Natural killer cell treated with Interleukin-12 subunit alpha and Interleukin-12 subunit beta and Interleukin-15 and Interleukin-18, amount 100 ng/mL, for 72 hours (primary cell): ENCODE measurements at regions not wholly inside any gene's neighbourhood (a gene's known extent, or its start where the extent isn't known, plus 50 kb on each side); places are given as distances from the start of the nearest gene placed in this dataset.
"Not testable (repeated sequence)": the region's sequence is repeated elsewhere in the genome, so short reads cannot be mapped to it uniquely, and the experiment has no call there.

Experiments
- ATAC-seq, 2 donors: fragments of 150-1000 bp; cut with Tn5 transposase in 1 of 2; sonication (Bioruptor Pico), chemical (Tn5 transposase) in 1 of 2; 2 replicates each; pipeline ENCODE4 v1.10.0; 2021
- DNase-seq: peaks from one replicate; pipeline ENCODE4 v3.0.0; 2022; ENCODE audit warnings: low spot score
- H3K27ac Mint-ChIP-seq, 2 donors: 1 replicate in 1 of 2; 2 replicates in 1 of 2; pipeline ENCODE4 v1.8.0; 2022; ENCODE audit warnings: mixed read lengths in 2 of 2, mild to moderate bottlenecking in 1 of 2, moderate library complexity in 1 of 2
- H3K27me3 Mint-ChIP-seq, 2 donors: 1 replicate in 1 of 2; 2 replicates in 1 of 2; pipeline ENCODE4 v1.8.0; 2022; ENCODE audit warnings: mixed read lengths in 2 of 2
- H3K36me3 Mint-ChIP-seq: one replicate; pipeline ENCODE4 v1.8.0; 2022; ENCODE audit warnings: mixed read lengths
- H3K4me1 Mint-ChIP-seq, 2 donors: 1 replicate in 1 of 2; 2 replicates in 1 of 2; pipeline ENCODE4 v1.8.0; 2022; ENCODE audit warnings: low read depth in 2 of 2, mixed read lengths in 2 of 2, mild to moderate bottlenecking in 1 of 2
- H3K4me3 Mint-ChIP-seq: one replicate; pipeline ENCODE4 v1.8.0; 2022; ENCODE audit warnings: mixed read lengths
- H3K9me3 Mint-ChIP-seq: 2 replicates; pipeline ENCODE4 v1.8.0; 2022; ENCODE audit warnings: mixed read lengths

DNA sequence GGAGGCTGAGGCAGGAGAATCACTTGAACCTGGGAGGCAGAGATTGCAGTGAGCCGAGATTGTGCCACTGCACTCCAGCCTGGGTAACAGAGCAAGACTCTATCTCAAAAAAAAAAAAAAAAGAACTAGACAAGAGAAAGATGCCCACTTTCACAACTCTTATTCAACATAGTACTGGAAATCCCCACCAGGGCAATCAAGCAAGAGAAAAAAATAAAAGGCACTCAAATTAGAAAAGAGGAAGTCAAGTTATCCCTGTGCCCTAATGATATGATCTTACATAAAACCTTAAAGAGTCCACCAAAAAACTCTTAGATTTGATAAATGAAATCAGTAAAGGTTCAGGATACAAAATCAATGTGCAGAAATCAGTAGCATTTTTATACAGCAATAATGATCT is 528.7 kb upstream of the NR5A2 start:
- not testable (repeated sequence) for H3K4me1 Mint-ChIP-seq, DNase-seq, H3K27ac Mint-ChIP-seq, ATAC-seq, H3K4me3 Mint-ChIP-seq
- Mint-ChIP-seq H3K9me3 (peaks cover 10% of the 10 kb centered on the region), H3K27me3 (peaks cover 19 to 22% of the 10 kb centered on the region in 2 donors), H3K36me3 (peaks cover 15% of the 10 kb centered on the region)

DNA sequence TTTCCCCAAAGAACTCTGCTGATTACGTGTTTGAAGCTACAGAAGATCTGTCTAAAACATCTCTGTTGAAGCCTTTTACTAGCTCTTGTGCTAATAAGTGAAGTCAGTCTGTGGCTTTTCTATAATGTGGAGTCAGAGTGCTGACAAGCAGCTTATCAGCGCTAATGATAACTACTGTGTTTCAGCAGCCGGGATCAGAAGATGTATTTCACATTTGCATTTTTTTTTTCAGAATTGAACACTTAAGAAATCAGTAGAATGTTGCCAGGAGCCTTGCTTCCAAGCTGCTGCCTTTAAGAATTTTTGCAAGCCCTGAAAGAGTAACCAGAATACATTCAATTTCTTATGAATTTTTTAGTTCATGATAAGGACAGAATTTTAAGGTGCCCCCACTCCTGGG is 519.4 kb upstream of the NR5A2 start:
- Mint-ChIP-seq H3K27ac (no peak overlapping the region), H3K9me3 (no peaks in the 10 kb centered on the region), H3K27me3 (peaks cover 6 to 7% of the 10 kb centered on the region in 2 donors), H3K4me1 (peaks cover 3 to 7% of the 10 kb centered on the region in 2 donors), H3K36me3 (no peaks in the 10 kb centered on the region), H3K4me3 (no peak overlapping the region)
- DNase-seq (no peak), ATAC-seq (no peak)

DNA sequence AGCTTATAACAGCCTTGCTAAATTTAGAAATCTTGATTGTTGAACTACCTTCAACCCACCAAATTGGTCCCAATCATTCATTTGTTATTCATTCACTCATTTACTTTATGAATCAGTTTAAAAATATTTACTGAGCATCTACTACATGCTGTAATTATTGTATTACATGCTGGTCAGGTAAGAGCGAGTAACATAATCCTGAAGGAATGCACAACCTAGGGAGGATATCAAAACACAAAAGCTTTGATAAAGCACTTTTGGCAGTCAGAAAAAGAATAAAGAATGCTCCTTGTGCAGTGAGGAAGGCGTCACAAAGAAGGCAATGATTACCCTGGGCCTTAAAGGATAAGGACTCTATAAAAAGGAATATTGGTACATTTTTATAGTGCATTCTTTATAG is 518.9 kb upstream of the NR5A2 start:
- H3K4me3 Mint-ChIP-seq, result no peak overlapping the region
- no peak overlapping the region for H3K27ac Mint-ChIP-seq
- no peaks in the 10 kb centered on the region for H3K36me3 Mint-ChIP-seq
- H3K27me3 Mint-ChIP-seq, result peaks cover 0 to 5% of the 10 kb centered on the region in 2 donors
- H3K4me1 Mint-ChIP-seq, result peaks cover 3 to 7% of the 10 kb centered on the region in 2 donors
- DNase-seq (no peak), ATAC-seq (no peak)
- H3K9me3 Mint-ChIP-seq, result no peaks in the 10 kb centered on the region

DNA sequence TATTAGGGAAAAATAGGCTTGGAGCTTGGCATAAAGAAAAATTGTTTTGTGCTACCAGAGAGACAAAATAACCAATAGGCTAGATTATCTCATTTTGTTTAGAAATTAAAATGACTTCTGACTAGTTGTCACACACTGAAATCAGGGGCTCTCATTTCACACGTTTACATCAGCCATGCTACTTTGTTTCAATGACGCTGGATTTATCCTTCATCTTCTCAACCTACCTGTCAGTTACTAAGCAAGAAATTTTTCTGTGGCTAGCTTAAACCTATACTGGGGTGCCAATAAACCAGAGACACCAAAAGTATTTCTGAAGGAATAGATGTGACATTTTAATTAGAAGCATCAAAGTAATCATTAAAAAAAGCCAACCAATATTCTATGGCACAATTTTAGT is 518.1 kb upstream of the NR5A2 start:
- no peak overlapping the region for H3K27ac Mint-ChIP-seq
- H3K36me3 Mint-ChIP-seq, result no peaks in the 10 kb centered on the region
- no peak for ATAC-seq

DNA sequence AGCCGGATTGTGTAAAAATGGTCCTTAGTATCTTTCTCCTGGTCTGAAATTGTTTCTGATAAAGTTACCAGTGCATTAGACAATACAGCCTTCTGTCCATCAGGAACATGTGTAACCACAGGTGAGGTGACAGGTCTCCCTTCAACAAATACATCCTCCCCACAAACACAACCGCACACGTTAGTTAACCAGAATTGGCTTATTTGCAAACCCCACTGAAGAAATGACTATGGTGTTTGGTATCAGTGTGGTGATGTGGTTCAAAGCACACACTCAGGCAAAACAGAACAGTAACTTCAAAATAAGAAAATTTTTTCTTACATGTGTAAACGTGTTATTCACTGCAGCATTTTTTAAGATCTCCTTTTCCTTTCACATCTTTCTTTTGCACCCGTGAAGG is 517.2 kb upstream of the NR5A2 start:
- Mint-ChIP-seq H3K4me1 (peaks cover 3 to 7% of the 10 kb centered on the region in 2 donors), H3K27ac (no peak overlapping the region), H3K36me3 (no peaks in the 10 kb centered on the region), H3K4me3 (no peak overlapping the region), H3K9me3 (no peaks in the 10 kb centered on the region), H3K27me3 (peaks cover 0 to 5% of the 10 kb centered on the region in 2 donors)
- ATAC-seq (peak; percentile 36 to 43), DNase-seq (no peak)

More for the DNA sequence above, 518.1 kb upstream of the NR5A2 start:
- DNase-seq, result no peak
- H3K4me3 Mint-ChIP-seq, result no peak overlapping the region
- H3K27me3 Mint-ChIP-seq, result peaks cover 0 to 5% of the 10 kb centered on the region in 2 donors
- no peaks in the 10 kb centered on the region for H3K9me3 Mint-ChIP-seq
- peaks cover 3 to 7% of the 10 kb centered on the region in 2 donors for H3K4me1 Mint-ChIP-seq

DNA sequence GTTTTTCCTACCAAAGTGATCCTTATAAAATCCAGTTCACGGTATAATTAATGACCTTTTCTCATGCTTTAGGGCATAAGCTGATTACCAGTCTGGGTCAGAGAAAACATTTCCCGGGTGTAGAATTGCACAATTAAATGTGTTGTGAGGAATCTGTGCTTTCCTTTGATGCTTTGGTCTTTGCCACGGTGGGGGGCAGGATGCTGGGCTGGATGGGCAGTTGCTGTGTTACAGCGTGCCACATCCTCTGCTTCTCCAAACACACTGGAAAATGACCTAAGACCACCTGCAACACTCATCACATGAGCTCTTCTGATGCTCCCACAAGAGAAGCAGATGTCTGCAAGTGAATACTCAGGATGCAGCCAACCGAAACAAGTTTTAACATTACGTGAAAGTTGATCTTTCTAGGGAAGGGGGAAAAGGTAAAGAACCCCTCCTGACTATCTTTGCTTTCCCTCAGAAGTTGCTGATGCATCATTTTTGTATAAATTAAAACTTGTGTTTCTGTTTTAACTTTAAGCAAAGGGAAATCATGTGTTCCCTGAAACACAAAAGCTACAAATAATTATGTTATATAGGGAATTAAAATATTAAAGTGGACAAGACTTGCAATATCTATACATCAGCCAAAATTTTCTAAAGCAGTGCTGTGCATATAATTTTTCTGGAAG is 515.3 kb upstream of the NR5A2 start:
- peaks cover 3 to 7% of the 10 kb centered on the region in 2 donors for H3K4me1 Mint-ChIP-seq
- ATAC-seq, result no peak
- H3K4me3 Mint-ChIP-seq, result no peak overlapping the region
- no peak overlapping the region for H3K27ac Mint-ChIP-seq
- no peaks in the 10 kb centered on the region for H3K36me3 Mint-ChIP-seq
- H3K9me3 Mint-ChIP-seq, result no peaks in the 10 kb centered on the region
- peaks cover 0 to 5% of the 10 kb centered on the region in 2 donors for H3K27me3 Mint-ChIP-seq
- no peak for DNase-seq

DNA sequence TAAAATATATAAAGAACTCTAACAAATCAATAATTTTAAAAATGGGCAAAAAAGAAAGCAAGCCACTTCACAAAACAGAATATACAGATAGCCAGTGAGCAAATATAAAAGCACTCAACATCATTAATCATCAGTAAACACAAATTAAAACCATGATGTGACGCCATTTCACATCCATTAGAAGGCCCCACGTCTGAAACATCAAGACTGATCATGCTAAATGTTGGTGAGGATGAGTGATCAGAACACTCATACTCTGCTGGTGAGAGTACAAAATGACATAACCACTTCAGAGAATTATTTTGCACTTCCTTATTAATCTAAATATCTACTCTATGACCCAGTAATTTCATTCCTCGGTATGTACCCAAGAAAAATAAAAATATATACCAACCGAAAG is 512.2 kb upstream of the NR5A2 start:
- no peak overlapping the region for H3K4me3 Mint-ChIP-seq
- ATAC-seq, result no peak
- H3K36me3 Mint-ChIP-seq, result no peaks in the 10 kb centered on the region
- no peaks in the 10 kb centered on the region for H3K9me3 Mint-ChIP-seq
- no peak for DNase-seq
- peaks cover 3 to 5% of the 10 kb centered on the region in 2 donors for H3K4me1 Mint-ChIP-seq
- H3K27ac Mint-ChIP-seq, result no peak overlapping the region
- peaks cover 0 to 5% of the 10 kb centered on the region in 2 donors for H3K27me3 Mint-ChIP-seq

DNA sequence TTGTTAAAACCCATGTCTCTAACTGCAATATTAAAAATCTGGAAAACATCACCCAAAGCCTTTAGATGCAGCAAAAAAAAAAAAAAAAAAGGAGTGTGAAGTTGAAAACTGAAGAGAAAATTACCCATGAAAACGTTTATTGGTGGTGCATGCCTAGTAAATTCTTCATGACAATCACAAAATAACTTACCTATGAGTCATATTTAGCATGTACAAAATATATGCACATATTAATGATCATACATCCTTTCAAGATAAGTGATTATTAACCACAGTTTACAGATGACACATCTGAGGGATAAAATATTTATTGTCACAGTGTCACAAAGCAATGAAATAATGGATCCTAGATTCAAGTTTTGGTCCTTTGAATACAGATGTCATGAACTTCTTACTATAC is 505.2 kb upstream of the NR5A2 start:
- Mint-ChIP-seq H3K4me1 (no peaks in the 10 kb centered on the region), H3K27me3 (peaks cover 5% of the 10 kb centered on the region in 2 donors), H3K9me3 (no peaks in the 10 kb centered on the region), H3K36me3 (no peaks in the 10 kb centered on the region), H3K4me3 (no peak overlapping the region), H3K27ac (no peak overlapping the region)
- ATAC-seq (no peak), DNase-seq (no peak)

DNA sequence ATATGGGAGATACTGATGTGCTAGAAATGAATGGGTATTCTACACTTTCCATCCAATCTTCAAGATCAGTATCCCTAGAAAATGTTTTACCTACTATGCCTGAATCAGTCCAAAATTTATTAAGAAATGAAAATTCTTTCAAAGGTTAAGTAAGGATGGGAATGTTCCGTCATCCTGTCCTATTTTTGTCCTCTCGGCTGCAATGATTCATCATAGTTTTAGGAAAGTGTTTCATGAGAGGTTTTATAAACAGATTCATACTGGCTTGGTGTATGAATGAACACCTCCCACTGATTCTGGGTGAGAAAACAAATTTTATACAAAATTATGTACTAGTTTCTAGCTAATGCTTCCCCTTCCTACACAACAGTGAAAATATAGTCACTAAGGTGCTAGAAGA is 504.6 kb upstream of the NR5A2 start:
- Mint-ChIP-seq H3K36me3 (no peaks in the 10 kb centered on the region), H3K4me3 (no peak overlapping the region), H3K9me3 (no peaks in the 10 kb centered on the region), H3K27ac (no peak overlapping the region), H3K27me3 (peaks cover 5% of the 10 kb centered on the region in 2 donors), H3K4me1 (no peaks in the 10 kb centered on the region)
- no peak for DNase-seq
- no peak for ATAC-seq

DNA sequence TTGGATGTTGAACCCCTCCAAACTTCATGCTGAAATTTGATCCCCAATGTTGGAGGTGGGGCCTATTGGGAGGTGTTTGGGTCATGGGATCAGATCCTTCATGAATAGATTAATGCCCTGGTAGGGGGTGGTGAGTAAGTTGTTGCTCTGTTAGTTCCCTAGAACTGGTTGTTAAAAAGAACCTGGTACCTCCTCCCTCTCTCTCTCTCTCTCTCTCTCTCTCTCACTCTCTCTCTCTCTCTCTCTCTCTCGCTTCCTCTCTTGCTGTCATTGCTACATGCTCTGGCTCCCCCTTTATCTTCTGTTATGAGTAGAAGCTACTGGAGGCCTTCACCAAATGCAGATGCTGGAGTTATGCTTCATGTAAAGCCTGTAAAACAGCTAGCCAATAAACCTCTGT is 498.2 kb upstream of the NR5A2 start:
- peaks cover 2% of the 10 kb centered on the region for H3K9me3 Mint-ChIP-seq
- H3K27ac Mint-ChIP-seq, result no peak overlapping the region
- H3K27me3 Mint-ChIP-seq, result peaks cover 5% of the 10 kb centered on the region in 2 donors
- no peak for DNase-seq
- H3K36me3 Mint-ChIP-seq, result peaks cover 8% of the 10 kb centered on the region
- ATAC-seq, result no peak
- no peak overlapping the region for H3K4me3 Mint-ChIP-seq
- peaks cover 0 to 4% of the 10 kb centered on the region in 2 donors for H3K4me1 Mint-ChIP-seq

DNA sequence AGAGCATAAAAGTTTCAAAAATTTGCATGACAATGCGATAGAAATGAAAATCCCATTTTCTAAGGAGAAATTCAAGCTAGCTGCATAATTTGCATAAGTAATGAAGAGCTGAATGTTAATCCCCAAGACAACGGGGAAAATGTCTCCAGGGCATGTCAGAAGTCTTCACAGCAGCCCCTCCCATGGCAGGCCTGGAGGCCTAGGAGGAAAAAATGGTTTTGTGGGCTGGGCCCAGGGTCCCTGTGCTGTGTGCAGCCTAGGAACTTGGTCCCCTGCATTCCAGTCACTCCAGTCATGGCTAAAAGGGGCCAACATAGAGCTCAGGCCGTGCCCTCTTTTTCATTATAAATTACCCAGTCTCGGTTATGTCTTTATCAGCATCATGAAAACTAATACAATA is 494.1 kb upstream of the NR5A2 start:
- H3K27ac Mint-ChIP-seq, DNase-seq, H3K4me1 Mint-ChIP-seq, ATAC-seq, H3K4me3 Mint-ChIP-seq, H3K9me3 Mint-ChIP-seq: not testable (repeated sequence)
- Mint-ChIP-seq H3K27me3 (peaks cover 0 to 16% of the 10 kb centered on the region in 2 donors), H3K36me3 (peaks cover 26% of the 10 kb centered on the region)

DNA sequence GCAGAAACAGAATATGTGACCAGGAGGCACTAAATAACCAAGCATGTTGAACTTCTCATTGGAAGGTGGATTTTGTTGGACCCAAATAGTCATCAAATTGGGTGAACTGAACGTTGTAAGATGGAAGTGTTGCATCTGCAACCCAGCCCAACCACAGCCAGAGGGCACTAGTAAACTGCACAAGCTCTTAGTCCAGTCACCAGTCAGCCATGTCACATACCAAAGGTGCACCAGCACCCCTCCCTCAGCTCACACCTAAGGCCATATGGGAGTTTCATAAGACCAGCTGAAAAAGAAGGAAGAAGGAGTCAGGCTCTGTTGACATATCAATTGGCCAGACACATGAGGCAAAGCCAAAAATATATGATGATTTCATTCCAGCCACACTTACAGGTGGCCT is 481.7 kb upstream of the NR5A2 start:
- no peak overlapping the region for H3K4me3 Mint-ChIP-seq
- no peak overlapping the region for H3K27ac Mint-ChIP-seq
- no peak for DNase-seq
- peaks cover 2 to 7% of the 10 kb centered on the region in 2 donors for H3K27me3 Mint-ChIP-seq
- H3K9me3 Mint-ChIP-seq, result no peaks in the 10 kb centered on the region
- ATAC-seq, result peak in 1 of 2 donors; percentile 20
- H3K4me1 Mint-ChIP-seq, result peaks cover 0 to 2% of the 10 kb centered on the region in 2 donors
- H3K36me3 Mint-ChIP-seq, result no peaks in the 10 kb centered on the region

DNA sequence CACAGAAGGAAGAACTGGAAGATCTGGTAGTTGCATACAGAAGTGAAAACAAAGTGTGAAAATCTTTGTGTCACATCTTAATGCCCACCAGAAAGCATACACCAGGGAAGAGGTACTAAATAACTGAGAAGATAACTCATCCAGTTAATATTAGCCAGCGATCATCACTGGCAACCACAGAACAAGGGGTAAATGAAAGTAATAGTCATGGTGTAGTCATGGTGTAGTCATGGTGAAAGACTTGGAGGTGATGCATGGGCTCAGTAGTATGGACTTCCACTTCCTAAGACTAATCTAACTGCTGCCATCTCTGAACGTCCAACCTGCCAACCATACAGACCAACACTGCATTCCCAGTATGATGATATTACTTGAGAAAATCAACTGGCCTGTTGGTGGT is 481.2 kb upstream of the NR5A2 start:
- H3K27ac Mint-ChIP-seq, result no peak overlapping the region
- ATAC-seq, result peak in 1 of 2 donors; percentile 24

DNA sequence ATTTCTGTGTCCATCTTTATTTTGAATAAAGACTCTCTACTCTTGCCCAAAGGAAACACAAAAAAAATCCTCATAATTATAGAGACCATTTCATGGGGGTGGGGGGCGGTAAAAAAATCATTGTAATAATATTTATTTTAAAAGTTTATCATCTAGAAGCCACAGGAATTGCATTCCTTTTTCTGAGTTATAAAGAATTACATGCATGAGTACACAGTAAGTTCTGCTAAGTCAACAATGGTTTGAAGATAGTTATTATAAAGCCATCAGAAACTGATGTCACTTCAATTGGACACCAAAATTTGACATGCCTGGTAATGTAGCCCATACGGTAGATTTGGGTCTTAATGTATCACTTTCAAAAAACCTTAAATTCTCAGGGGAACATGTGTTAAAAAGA is 478.1 kb upstream of the NR5A2 start:
- H3K4me1 Mint-ChIP-seq, result peaks cover 0 to 2% of the 10 kb centered on the region in 2 donors
- no peak overlapping the region for H3K4me3 Mint-ChIP-seq
- peaks cover 8% of the 10 kb centered on the region in 2 donors for H3K27me3 Mint-ChIP-seq
- DNase-seq (no peak), ATAC-seq (no peak)
- no peaks in the 10 kb centered on the region for H3K9me3 Mint-ChIP-seq
- no peak overlapping the region for H3K27ac Mint-ChIP-seq
- no peaks in the 10 kb centered on the region for H3K36me3 Mint-ChIP-seq

More for the DNA sequence above, 481.2 kb upstream of the NR5A2 start:
- peaks cover 0 to 1% of the 10 kb centered on the region in 2 donors for H3K27me3 Mint-ChIP-seq
- no peak overlapping the region for H3K4me3 Mint-ChIP-seq
- peaks cover 0 to 2% of the 10 kb centered on the region in 2 donors for H3K4me1 Mint-ChIP-seq
- DNase-seq, result no peak
- H3K36me3 Mint-ChIP-seq, result no peaks in the 10 kb centered on the region
- no peaks in the 10 kb centered on the region for H3K9me3 Mint-ChIP-seq
